HG03521 (cell line): ENCODE measurements at regions not wholly inside any gene's neighbourhood (a gene's known extent, or its start where the extent isn't known, plus 50 kb on each side); places are given as distances from the start of the nearest gene placed in this dataset.
"Not testable (repeated sequence)": the region's sequence is repeated elsewhere in the genome, so short reads cannot be mapped to it uniquely, and the experiment has no call there.

Experiments used
- ATAC-seq: cut with Tn5 transposase; IDR thresholded peaks from one replicate; pipeline ENCODE4 v1.9.1; 2021; ENCODE audit warnings: mild to moderate bottlenecking, moderate library complexity; ENCODE audit not compliant: unreplicated experiment

DNA sequence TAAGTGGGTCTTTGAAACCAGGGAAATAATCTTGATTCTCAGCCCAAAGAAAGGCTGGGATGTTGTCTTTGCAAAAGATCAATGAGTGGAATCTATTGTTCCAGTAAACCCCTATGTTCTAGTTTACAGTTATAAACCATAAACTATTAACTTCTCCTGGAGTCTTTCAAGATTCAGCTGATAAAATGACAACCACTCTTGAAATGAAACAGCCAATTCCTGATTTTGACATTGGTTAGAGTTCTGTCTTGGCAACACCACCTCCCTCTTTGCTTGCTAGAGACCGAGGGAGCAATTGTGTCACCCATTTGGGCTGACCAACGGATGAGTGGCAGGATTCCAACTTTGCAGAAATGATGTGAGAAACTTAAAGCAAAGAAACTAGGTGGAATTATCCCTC lies 746.9 kb downstream of the SLC4A3 start:
- no peak for ATAC-seq

DNA sequence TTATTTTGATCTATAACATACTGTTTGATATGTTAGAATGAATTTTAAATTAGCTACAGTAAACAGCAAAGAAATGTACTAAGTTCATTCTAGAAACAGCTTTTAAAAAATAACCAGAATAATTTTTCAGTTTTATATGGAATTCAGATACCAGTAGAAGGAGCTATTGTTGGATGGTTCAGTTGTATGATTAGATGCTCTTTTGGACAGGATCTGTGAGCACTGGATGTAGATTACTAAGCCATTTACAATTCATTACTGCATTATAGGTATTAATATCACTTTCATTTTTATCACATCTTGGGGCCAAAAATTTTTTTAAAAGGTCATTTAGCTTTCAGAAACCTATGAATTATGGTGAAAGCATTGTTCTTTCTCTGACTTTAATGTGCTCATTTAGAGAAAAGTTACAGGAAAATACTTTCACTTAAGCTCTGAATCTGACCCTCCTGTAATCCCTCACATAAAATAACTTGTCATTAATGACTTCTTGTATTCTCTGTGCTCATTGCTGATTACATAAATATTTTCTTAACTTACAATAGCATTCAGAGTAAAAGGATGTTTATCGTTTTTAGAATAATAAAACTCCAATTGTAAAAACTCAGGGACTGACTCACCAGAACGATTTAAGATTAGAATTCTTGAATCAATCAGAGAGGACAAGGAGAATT lies 750.2 kb downstream of the SLC4A3 start:
- no peak for ATAC-seq

DNA sequence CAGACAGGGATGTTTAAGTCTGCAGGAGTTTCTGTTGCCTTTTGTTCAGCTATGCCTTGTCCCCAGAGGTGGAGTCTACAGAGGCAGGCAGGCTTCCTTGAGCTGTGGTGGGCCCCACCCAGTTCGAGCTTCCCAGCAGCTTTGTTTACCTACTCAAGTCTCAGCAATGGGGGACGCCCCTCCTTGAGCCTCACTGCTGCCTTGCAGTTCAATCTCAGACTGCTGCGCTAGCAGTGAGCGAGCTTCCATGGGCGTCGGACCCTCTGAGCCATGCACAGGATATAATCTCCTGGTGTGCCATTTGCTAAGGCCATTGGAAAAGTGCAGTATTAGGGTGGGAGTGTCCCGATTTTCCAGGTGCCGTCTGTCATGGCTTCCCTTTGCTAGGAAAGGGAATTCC lies 760.3 kb downstream of the SLC4A3 start:
- not testable (repeated sequence) for ATAC-seq

DNA sequence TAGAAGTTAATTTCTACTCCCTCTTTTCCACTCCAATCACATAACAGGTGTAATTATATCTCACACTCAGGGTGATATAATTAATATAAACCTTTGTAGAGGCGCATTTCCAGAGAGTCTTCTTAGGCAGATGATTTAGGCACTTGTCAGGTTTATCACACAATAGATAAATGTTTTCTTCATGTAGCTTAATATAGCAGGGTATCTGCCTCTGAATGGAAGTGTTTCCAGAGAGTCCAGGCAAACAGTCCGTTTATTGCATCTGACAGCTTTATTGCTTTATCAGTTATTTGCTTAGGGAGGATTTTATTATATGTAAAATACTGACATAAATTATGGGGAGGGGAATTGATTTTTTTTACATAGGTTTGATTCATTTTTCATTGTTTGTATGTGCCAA lies 766.3 kb downstream of the SLC4A3 start:
- ATAC-seq = no peak

DNA sequence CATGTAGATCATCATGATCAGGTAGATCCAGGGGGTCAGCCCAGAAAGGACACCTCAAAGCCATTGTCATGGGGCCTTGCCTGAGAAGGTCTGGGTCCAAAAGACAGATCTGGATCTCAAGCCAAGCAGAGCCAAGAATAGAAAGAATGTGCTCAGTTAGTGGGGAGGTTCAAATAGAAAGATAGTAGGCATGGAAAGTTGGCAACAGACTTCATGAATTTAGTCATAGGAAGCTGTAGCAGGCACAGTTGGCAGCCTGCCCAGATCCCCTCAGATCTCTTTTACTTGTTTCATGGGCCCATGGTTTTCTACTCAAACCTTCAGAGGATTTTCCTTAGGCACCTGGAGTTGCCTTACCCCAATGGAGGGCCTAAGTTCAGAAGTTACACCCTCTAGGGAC lies 767.0 kb downstream of the SLC4A3 start:
- no peak for ATAC-seq

DNA sequence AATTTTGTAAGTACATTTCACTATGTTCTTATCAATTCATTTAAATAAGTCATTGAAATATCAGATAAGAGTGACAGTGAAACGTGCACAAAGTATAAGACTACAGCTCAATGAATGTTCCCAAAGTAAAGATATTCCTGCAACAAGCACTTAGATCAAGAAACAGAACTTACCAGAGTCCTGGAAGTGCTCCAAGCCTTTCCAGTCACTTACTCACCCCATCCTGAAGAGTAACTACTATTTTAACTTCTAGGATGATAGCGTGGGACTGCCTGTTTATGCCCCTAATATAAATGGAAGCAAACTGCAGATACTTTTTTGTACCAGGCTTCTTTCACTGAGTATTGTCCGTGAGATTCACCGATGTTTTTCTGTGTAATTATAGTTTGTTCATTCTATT lies 768.9 kb downstream of the SLC4A3 start:
- no peak for ATAC-seq

DNA sequence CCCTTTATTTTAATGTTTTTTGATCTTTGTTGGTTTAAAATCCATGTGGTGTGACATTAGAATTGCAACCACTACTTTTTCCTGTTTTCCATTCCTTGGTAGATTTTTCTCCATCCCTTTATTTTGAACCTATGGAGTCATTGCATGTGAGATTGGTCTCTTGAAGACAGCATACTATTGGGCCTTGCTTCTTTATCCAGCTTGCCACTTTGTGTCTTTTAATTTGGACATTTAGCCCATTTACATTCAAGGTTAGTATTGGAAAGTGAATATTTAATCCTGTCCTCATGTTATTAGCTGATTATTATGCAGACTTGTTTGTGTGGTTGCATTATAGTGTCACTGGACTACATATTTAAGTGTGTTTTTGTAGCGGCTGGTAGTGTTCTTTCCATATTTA lies 782.9 kb downstream of the SLC4A3 start:
- no peak for ATAC-seq

DNA sequence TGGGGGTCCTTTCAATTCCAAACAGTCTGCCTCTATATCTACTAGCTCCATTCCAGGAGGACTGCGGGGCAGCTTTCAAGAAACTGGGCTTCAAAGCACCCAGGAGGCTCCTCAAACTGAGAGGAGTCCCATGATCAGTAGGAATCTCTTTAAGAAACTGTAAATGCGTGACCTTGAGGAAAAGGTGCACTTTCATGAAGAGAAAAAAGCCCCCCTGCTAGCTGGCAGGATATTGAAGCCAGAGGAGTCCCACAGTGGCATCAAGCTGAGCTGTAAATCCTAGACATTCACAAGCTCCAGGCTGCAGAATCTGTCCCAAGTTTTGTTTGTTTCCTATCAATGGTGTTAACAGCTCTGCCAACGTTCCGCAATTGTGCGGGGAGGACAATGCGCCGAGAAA lies 790.1 kb downstream of the SLC4A3 start:
- ATAC-seq = no peak

DNA sequence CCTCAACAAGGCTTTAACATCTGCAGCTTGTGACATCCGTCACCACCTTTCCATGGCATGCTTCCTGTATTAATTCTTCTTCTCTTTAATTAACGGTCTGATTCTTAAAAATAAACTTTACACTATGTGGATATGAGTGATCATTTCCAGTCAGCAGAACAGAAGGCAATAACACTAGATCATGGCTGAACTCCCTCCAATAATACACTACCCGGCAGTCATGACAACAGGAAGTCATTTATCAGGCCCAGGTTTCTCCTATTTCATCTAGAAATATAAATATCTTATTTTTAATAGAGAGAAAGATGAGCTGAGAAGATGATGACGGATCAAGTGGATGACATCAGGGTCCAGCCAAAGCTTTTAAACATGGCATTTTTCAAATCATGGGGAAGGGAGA lies 792.2 kb downstream of the SLC4A3 start:
- ATAC-seq = no peak

DNA sequence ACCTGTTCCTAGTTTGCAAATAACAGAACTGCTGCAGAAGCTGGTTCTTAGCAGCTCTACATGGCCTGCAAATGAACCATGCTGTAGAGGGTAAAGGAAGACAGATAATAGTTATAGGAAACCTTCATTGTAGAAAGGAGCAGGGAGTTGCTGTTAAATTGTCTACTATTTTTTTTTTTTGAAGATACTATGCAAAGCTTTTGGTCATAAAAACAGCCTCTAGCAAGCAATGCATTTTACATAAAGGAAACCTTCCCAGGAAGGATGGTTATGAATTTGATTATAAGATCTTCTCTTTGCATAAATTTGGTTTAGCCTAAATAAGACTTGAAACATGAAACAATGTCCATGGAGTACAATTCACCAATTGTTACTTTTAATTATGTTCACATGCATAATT lies 793.4 kb downstream of the SLC4A3 start:
- ATAC-seq = no peak

DNA sequence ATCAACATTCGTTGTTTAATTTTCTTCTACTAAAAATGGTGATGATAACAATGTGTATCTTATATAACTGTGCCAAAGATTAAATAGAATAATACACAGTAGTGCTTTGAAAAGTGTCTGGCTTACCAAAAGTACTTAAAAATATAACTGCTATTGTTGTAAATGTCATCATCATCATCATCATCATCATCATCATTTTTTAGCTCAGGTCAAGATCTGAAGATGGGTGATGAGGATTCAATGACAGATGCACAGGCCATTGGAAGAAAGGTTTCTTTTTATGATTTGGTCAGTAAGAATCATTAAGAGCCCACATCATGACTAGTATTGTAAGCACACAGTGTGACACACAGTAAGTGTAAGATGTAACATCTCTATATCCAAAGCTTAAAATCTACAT lies 795.2 kb downstream of the SLC4A3 start:
- no peak for ATAC-seq

DNA sequence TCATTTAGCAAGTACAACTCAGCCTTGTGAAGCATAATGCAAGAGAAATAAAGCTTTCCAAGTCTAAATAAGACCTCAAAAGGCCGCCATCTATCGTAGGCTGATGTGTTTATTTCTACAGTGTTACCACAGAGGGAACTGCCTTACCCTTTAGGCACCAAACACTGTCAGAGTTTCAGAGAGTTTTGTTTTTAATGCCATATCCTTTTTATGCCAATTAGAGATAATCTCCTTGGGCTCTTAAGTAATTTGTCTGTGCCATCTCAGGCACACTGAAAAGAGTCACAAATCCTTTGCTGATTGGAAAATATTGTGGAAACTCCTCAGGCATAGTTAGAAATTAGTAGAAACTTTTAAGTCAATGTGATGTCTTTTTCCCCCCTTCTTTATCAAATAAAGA lies 797.1 kb downstream of the SLC4A3 start:
- ATAC-seq = no peak

DNA sequence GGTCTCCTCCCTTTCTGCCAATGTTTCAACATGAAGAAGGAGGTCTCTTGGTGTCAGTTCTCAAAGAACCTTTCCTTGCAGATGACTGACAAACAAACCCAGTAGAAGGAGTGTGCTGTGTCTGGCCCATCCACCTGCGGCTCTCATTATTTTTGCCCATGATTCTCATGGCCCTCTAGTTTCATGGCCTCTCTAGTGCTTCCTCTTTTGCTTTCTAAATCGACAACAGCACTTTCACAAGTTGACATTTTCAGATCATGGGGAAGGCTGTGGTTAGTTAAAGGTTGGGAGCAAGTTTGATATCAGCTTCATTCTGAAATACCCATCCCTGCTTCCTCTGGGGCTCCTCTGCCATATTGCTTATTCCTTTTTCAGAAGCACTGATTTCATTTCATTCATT lies 805.2 kb downstream of the SLC4A3 start:
- ATAC-seq = no peak

DNA sequence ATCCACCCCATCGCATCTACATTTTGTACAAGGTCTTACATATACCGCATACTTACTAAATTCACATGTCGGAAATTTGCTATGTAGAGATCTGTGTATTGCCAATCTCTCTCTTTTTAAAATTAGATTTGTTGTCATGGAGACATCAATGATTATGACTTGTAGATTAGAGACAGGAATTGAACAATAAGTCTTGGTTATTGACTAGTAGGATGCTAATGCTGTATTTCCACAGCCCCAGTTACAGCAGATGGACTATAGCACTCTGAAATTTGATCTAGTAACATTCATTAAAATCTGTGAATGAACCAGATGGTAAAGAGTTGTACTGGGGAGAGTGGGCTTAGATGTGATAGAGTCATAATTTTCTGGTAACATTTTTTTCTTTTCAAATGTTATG lies 805.7 kb downstream of the SLC4A3 start:
- ATAC-seq = no peak

DNA sequence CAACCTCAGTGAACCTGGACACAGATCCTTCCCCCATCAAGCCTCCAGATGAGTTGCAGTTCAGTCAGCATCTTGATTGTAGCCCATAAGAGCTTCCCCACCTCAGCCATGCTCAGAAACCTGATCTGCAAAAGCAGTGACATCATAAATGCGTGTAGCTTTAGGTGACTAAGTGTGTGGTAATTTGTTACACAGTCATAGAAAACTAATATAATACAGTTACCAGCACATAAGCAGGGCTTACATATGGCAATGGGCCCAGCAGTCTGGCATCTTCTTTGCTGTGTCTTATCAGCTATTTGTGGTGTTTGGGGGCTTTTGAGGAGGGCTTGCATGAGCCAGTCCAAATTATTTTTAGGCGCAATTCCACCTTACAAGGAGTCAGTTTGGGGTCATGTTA lies 807.0 kb downstream of the SLC4A3 start:
- no peak for ATAC-seq

DNA sequence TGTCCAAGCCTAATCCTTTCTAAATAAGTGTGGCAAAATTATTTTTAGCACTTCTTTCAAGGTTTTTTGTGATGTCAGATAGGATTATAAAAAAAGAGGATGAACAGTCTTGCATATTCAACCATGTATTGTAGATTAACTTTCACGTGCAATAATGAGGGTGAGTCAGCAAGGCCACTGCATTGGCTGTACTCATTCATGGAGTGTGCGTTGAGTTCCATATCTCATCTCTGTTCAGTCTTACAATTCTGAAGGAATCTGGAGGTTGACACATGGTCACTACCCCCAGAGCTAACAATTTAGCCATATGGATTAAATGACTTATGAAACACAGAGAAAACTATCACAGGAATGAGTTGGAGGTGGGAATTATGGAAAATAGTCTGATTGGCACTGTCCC lies 810.5 kb downstream of the SLC4A3 start:
- ATAC-seq = no peak

DNA sequence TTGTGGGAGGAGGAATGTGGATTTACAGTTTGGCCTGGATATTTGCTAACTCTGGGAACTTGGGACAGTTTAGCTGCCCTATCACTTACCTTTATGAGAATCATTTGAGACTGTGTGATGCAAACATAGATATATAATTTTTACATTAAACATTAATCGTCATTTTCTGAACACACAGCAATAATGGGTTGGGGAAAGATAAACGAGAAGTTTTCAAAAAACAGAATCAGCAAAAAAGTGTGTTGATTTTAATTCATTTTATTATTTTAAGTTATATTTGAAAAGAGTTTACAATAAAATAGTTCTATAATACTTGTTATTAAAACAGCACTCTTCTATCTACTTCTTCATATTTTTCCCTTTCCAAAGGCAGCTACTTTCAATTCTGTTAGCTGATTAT lies 813.3 kb downstream of the SLC4A3 start:
- no peak for ATAC-seq

DNA sequence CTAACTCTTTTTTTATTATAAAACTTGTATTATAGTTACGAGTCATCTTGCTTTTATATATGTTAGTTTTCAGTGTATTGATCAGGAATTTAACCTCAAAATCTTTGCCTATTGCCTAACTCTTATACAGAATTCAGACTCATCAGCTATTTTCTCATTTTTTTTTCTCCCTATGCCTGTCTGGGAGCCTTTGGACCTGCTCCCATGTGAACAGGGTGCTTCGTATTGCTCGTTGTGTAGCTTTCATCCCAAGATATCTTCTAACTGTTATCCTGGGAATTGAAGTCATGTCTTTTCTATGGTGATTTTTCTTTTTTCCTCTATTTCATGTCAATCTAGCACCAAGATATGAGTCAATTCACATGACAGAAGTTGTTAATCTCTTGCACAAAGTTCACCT lies 814.0 kb downstream of the SLC4A3 start:
- ATAC-seq = no peak

DNA sequence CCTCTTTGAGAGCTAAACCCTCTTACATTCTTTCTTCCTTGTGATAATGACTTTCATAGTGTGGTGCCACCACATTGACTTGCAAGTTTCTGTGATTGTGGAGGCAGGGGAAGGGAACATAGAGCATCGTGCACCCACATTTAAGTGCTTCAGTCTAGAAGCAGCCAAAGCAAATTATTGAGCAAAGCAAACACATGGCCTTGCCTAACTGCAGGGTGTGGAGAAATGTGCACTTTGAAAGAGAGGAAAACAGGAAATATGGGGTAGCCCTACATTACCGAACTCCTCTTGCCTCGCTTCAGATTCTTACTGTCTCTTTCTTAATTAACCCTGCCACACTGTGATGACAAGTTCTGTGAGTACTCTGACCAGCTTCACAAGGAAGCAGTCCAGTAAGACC lies 814.6 kb downstream of the SLC4A3 start:
- ATAC-seq = no peak

DNA sequence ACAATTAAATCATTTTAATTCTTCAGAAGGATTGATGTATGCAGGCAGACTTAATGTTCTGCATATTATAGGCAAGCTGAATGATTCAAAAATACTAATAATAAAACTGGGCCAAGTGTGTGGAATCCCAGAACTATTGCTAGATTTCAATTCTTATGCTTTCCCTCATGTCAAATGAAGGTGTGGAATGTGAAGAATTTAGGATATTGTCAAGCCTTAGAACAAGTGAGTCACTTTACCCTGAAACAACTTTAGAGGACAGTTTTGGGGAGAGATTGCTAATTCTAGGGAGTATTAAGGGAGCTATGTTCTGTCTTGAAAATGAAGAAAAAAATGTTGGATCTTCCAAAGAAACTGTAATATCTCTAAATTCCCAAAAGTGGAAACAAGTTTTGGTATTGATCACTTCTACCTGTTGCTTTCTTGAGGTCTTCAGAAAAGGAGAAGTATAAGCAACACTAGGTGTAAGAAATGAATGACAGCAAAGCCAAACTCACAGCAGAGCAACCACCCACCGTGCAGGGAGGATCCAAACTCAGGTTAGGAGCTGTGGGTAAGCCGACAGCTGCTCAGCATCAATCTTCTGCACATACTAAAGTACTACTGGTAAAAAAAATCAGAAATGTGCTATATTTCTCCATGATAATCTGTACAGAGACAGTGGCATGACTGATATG lies 818.1 kb downstream of the SLC4A3 start:
- no peak for ATAC-seq

DNA sequence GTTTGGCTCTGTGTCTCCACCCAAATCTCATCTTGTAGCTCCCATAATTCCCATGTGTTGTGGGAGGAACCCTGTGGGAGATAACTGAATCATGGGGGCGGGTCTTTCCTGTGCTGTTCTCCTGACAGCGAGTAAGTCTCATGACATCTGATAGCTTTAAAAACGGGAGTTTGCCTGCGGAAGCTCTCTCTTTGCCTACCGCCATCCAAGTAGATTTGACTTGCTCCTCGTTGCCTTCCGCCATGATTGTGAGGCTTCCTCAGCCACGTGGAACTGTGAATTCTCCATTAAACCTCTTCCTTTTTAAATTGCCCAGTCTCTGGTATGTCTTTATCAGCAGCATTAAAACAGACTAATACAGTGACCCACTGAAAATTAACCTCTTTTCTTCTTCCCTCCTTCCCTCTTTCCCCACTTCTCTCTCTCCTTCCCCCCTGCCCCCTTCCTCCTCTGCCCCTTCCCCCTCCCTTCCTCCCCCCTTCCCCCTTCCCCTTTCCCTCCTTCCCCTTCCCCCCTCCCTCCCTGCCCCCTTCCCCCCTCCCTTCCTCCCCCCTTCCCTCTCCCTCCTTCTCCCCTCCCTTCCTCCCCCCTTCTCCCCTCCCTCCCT lies 818.8 kb downstream of the SLC4A3 start:
- no peak for ATAC-seq

DNA sequence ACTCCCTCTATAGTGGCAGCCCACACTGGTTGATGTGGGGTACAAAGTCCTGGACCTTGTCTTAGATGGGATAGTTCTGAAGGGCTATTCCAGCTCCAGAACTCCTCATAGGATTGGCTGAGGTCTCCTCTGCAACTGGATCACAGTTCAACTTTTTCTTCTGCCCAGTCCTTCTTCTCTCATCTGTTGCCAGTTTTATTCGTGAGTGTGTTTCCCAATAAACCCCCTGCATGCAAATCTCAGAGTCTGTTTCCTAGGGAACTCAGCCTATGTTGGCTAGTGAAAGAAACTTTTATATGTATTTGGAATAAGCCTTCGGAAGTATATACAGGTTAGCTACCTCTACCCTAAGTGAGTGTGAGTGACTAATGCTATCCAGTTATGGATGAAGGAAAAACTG lies 823.4 kb downstream of the SLC4A3 start:
- ATAC-seq = no peak

DNA sequence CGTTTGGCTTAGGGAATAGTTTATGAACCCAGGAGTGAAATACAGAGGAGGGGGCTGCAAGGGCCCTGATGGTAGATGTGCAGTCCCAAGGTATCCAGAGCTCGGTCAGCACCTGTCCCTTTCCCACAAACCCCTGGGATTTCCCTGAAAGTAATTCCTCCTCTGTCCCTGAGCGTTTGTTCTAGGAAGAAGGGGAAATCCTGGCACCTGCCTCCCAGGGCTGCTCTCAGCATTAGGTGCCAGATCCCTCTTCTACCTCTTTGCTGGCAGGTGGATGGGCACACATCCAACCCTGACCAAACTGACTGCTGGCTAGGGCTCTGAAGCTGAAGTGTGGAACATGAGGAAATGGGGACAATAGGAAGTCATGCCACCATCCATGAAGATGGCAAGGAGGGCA lies 824.0 kb downstream of the SLC4A3 start:
- ATAC-seq = no peak
